BE2C (cell line): ENCODE measurements at regions not wholly inside any gene's neighbourhood (a gene's known extent, or its start where the extent isn't known, plus 50 kb on each side); places are given as distances from the start of the nearest gene placed in this dataset.

Experiments
- DNase-seq: peaks from one replicate; pipeline ENCODE4 v3.0.0-alpha.2; 2020
- H3K27me3 ChIP-seq: fragments of 250-450 bp; sonication (Bioruptor Pico); 2 replicates; pipeline ENCODE4 v1.5.1; 2020; ENCODE audit warnings: mild to moderate bottlenecking
- H3K36me3 ChIP-seq: fragments of 250-450 bp; sonication (Bioruptor Pico); 2 replicates; pipeline ENCODE4 v1.5.1; 2020; ENCODE audit warnings: mild to moderate bottlenecking
- H3K4me1 ChIP-seq: fragments of 250-450 bp; sonication (Bioruptor Pico); 2 replicates; pipeline ENCODE4 v1.5.1; 2020
- H3K4me3 ChIP-seq: 2 replicates; pipeline ENCODE4 v1.5.1; 2011; ENCODE audit warnings: low read depth, low read length
- H3K9me3 ChIP-seq: fragments of 250-450 bp; sonication (Bioruptor Pico); 2 replicates; pipeline ENCODE4 v1.5.1; 2020
- TF ChIP-seq, protein P1 (sequence below): IDR thresholded peaks from 2 replicates; pipeline ENCODE4 v1.5.1; 2012; ENCODE audit warnings: mild to moderate bottlenecking, low read depth, low read length

DNA sequence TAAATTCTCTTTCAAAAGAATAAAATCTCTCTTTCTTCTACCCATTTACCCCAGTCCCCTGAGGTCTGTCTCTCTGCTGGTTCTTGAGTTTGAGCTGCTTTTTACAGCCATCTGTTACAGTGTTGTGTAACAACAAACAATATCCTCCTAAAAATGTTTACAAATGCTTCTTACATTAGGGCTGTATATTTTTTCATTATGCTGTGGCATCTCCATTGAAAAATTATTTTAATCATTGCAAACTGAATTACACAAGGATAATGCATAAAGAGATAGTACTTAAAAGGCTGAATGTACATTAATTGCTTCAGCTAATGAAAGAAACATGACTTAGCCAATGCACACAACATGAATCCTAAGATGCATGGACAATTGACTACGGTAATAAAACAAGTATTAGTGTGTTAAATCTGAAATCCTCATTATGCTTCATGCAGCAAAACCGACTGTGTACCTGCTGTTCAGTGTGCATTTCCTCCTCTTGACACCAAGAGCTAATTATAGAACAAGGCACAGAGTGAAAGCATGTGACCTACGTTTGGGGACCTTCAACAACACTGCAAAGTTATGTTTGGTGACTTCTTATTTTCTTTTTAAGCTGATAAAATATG is 181.7 kb upstream of the RHOBTB1 start:
- TF ChIP-seq, protein P1, sequence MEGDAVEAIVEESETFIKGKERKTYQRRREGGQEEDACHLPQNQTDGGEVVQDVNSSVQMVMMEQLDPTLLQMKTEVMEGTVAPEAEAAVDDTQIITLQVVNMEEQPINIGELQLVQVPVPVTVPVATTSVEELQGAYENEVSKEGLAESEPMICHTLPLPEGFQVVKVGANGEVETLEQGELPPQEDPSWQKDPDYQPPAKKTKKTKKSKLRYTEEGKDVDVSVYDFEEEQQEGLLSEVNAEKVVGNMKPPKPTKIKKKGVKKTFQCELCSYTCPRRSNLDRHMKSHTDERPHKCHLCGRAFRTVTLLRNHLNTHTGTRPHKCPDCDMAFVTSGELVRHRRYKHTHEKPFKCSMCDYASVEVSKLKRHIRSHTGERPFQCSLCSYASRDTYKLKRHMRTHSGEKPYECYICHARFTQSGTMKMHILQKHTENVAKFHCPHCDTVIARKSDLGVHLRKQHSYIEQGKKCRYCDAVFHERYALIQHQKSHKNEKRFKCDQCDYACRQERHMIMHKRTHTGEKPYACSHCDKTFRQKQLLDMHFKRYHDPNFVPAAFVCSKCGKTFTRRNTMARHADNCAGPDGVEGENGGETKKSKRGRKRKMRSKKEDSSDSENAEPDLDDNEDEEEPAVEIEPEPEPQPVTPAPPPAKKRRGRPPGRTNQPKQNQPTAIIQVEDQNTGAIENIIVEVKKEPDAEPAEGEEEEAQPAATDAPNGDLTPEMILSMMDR, result no peak
- H3K27me3 ChIP-seq, result no peaks in the 10 kb centered on the region
- H3K9me3 ChIP-seq, result no peaks in the 10 kb centered on the region
- H3K4me3 ChIP-seq, result no peak overlapping the region
- no peaks in the 10 kb centered on the region for H3K4me1 ChIP-seq
- no peaks in the 10 kb centered on the region for H3K36me3 ChIP-seq
- DNase-seq, result no peak

DNA sequence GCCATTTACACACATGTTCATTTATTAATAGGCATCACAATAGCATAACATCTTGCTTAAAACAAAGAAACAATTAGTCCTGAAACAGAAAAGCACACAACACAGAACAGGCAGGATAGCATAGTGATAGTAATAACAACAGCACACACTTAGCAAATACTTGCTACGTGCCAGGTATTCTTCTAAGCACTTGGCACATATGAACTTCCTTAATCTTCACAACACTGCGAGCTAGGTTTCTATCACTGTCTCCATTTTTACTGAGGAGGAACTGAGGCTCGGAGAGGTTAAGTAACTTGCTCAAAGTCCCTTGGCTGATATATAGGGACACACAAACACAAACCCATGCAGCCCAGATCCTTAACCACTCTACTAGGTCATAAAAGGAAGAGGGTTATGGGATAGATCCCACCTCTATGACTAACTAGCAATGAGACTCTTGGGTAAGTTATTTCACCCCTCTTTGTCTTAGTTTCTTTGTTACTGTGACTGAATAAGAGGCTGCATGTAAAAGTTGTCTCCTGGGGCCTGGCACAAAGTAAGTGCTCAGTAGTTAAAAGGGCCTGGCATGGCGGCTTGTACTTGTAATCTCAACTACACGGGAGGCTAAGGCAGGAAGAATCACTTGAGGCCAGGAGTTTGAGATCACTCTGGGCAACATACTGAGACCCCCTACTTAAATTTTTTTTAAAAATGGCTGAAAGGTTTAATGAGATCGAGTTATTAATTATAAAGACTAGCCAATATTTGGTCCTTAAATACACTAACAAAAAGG is 181.0 kb upstream of the RHOBTB1 start:
- TF ChIP-seq, protein P1, result no peak
- Histone ChIP-seq H3K9me3 (no peaks in the 10 kb centered on the region), H3K27me3 (no peaks in the 10 kb centered on the region), H3K4me1 (no peaks in the 10 kb centered on the region), H3K4me3 (no peak overlapping the region), H3K36me3 (no peaks in the 10 kb centered on the region)
- no peak for DNase-seq

DNA sequence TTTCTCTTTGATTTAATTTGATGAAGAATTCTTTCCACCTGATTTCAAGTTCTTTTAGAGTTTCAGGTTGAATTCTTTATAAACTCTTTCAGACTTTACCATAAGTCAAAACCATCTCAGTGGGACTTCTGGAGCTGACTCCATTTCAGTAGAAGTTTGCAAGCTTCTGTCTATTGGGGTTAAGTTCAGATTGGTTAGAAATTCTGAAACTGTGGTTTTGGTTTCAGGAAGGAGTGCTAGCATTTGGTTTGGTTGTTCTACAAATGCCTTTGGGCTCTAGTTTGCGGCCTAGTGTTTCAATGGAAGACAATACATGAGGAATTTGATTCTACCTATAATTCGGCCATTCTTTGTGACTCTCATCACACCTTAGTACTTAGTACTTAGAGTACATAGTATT is 176.8 kb upstream of the RHOBTB1 start:
- TF ChIP-seq, protein P1, result no peak
- Histone ChIP-seq H3K9me3 (no peaks in the 10 kb centered on the region), H3K36me3 (no peaks in the 10 kb centered on the region), H3K4me3 (no peak overlapping the region), H3K27me3 (no peaks in the 10 kb centered on the region), H3K4me1 (no peaks in the 10 kb centered on the region)
- DNase-seq, result no peak

DNA sequence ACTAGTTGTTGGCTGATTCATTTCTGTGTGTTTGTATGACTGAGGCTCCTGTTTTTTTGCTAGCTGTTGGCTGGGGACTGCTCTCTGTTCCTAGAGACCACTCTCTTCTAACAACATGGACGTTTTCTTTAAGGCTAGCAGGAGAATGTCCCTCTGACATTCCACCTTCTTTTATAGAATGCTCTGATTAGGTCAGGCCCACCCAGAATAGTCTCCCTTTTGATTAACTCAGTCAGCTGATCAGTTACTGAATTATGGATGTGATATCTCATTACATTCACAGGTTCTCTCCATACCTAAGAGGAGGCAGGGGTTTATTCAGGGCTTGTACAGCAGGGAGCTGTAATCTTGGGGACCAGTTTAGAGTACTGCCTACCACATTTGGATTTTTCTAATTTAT is 175.6 kb upstream of the RHOBTB1 start:
- no peaks in the 10 kb centered on the region for H3K36me3 ChIP-seq
- H3K4me1 ChIP-seq, result no peaks in the 10 kb centered on the region
- no peaks in the 10 kb centered on the region for H3K9me3 ChIP-seq
- TF ChIP-seq, protein P1, result no peak
- no peak overlapping the region for H3K4me3 ChIP-seq
- no peaks in the 10 kb centered on the region for H3K27me3 ChIP-seq
- no peak for DNase-seq

DNA sequence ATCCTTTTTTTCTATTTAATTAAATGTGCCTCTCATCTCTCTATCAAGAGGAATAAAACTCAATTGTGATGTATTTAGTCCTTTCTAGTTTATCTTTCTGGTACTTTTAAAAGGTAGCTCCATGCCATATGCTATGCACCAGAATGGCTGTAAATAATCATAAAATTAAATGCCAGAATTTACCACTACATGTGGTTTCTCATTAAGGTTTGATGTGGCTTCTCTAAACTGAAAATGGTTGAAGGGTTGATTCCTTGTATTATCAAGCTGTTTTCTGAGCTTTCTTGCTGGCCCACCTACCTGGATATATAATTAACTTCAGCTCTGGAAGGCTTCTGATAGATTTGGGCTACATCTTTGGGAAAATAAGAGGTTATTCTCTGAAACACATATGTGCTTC is 171.9 kb upstream of the RHOBTB1 start:
- H3K36me3 ChIP-seq, result no peaks in the 10 kb centered on the region
- H3K4me3 ChIP-seq, result no peak overlapping the region
- H3K27me3 ChIP-seq, result no peaks in the 10 kb centered on the region
- H3K4me1 ChIP-seq, result no peaks in the 10 kb centered on the region
- DNase-seq, result no peak
- TF ChIP-seq, protein P1, result no peak
- no peaks in the 10 kb centered on the region for H3K9me3 ChIP-seq

DNA sequence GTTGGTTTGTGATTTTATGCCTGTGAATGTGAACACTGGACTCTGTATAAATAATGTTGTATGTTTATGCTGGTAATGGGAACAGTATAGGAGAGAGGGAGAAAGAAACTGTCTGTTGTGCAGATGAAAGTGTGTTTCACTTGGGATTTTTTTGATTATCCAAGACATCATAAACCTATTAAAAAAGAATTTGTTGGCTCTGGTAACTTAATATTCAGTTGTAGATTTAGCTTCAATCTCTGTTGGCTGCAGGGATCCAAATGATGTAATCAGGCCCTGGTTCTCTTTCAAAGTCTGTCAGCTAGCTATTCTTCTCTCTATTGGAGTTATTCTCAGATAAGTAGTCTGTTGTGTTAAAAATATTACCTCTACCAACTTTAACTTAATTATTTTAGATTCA is 168.8 kb upstream of the RHOBTB1 start:
- TF ChIP-seq, protein P1, result no peak
- H3K9me3 ChIP-seq, result no peaks in the 10 kb centered on the region

More for the DNA sequence above, 168.8 kb upstream of the RHOBTB1 start:
- H3K4me3 ChIP-seq, result no peak overlapping the region
- no peaks in the 10 kb centered on the region for H3K36me3 ChIP-seq
- no peak for DNase-seq
- no peaks in the 10 kb centered on the region for H3K4me1 ChIP-seq
- no peaks in the 10 kb centered on the region for H3K27me3 ChIP-seq
